Astrocyte (in vitro differentiated cells and primary cell): ENCODE measurements at regions not wholly inside any gene's neighbourhood (a gene's known extent, or its start where the extent isn't known, plus 50 kb on each side); places are given as distances from the start of the nearest gene placed in this dataset.

Experiments used
- DNase-seq: peaks from one replicate; pipeline ENCODE4 v3.0.0-alpha.2; 2010; ENCODE audit warnings: low read depth
- FAIRE-seq: peaks from 2 replicates; lab custom pipeline; 2011; peaks lifted over from hg19 to GRCh38; lab: Jason Lieb, UNC
- H2AFZ ChIP-seq: 2 replicates; pipeline ENCODE4 v1.6.0; 2012; ENCODE audit warnings: low read depth, low read length, inconsistent platforms
- H3K27ac ChIP-seq: 2 replicates; pipeline ENCODE4 v1.5.1; 2011; ENCODE audit warnings: low read depth, low read length, inconsistent platforms
- H3K27me3 ChIP-seq: 2 replicates; pipeline ENCODE4 v1.6.0; 2011; ENCODE audit warnings: low read length, inconsistent platforms; ENCODE audit not compliant: insufficient read depth
- H3K36me3 ChIP-seq: 2 replicates; pipeline ENCODE4 v1.5.1; 2011; ENCODE audit warnings: low read length, inconsistent platforms; ENCODE audit not compliant: insufficient read depth
- H3K4me1 ChIP-seq: 2 replicates; pipeline ENCODE4 v1.5.1; 2011; ENCODE audit warnings: low read length, inconsistent platforms; ENCODE audit not compliant: insufficient read depth
- H3K4me2 ChIP-seq: 2 replicates; pipeline ENCODE4 v1.6.0; 2012; ENCODE audit warnings: low read length, inconsistent platforms
- H3K4me3 ChIP-seq: 2 replicates; pipeline ENCODE4 v1.5.1; 2011; ENCODE audit warnings: low read depth, mild to moderate bottlenecking, low read length, inconsistent platforms; ENCODE audit not compliant: insufficient read depth
- H3K79me2 ChIP-seq: 2 replicates; pipeline ENCODE4 v1.6.0; 2012; ENCODE audit warnings: mild to moderate bottlenecking, low read length, inconsistent platforms; ENCODE audit not compliant: insufficient read depth
- H3K9ac ChIP-seq: 2 replicates; pipeline ENCODE4 v1.6.0; 2012; ENCODE audit warnings: mild to moderate bottlenecking, low read length, inconsistent platforms
- H3K9me3 ChIP-seq: 2 replicates; pipeline ENCODE4 v1.5.1; 2012; ENCODE audit warnings: low read depth, mild to moderate bottlenecking, low read length, inconsistent platforms; ENCODE audit not compliant: insufficient read depth
- H4K20me1 ChIP-seq: 2 replicates; pipeline ENCODE4 v1.6.0; 2012; ENCODE audit warnings: low read length, inconsistent platforms; ENCODE audit not compliant: insufficient read depth
- H3K27ac Mint-ChIP-seq: one replicate; pipeline ENCODE4 v1.8.0; 2021; ENCODE audit warnings: mild to moderate bottlenecking, mixed read lengths; ENCODE audit not compliant: unreplicated experiment
- H3K27me3 Mint-ChIP-seq: one replicate; pipeline ENCODE4 v1.8.0; 2021; ENCODE audit warnings: low read depth, mixed read lengths; ENCODE audit not compliant: unreplicated experiment
- H3K36me3 Mint-ChIP-seq: one replicate; pipeline ENCODE4 v1.8.0; 2021; ENCODE audit warnings: low read depth, mixed read lengths; ENCODE audit not compliant: unreplicated experiment
- H3K4me1 Mint-ChIP-seq: one replicate; pipeline ENCODE4 v1.8.0; 2021; ENCODE audit warnings: low read depth, mixed read lengths; ENCODE audit not compliant: unreplicated experiment
- H3K4me3 Mint-ChIP-seq: one replicate; pipeline ENCODE4 v1.8.0; 2021; ENCODE audit warnings: mild to moderate bottlenecking, moderate library complexity, mixed read lengths; ENCODE audit not compliant: unreplicated experiment
- H3K9me3 Mint-ChIP-seq: one replicate; pipeline ENCODE4 v1.8.0; 2021; ENCODE audit warnings: mild to moderate bottlenecking, mixed read lengths; ENCODE audit not compliant: unreplicated experiment
- EZH2 ChIP-seq: IDR thresholded peaks from 2 replicates; pipeline ENCODE4 v1.6.1; 2012; ENCODE audit warnings: mild to moderate bottlenecking, low read length, inconsistent platforms; ENCODE audit not compliant: insufficient read depth
- TF ChIP-seq, protein P1 (sequence below): IDR thresholded peaks from 2 replicates; pipeline ENCODE4 v1.5.1; 2011; ENCODE audit warnings: low read depth, mild to moderate bottlenecking, inconsistent platforms, low read length, moderate library complexity; ENCODE audit not compliant: insufficient read depth

DNA sequence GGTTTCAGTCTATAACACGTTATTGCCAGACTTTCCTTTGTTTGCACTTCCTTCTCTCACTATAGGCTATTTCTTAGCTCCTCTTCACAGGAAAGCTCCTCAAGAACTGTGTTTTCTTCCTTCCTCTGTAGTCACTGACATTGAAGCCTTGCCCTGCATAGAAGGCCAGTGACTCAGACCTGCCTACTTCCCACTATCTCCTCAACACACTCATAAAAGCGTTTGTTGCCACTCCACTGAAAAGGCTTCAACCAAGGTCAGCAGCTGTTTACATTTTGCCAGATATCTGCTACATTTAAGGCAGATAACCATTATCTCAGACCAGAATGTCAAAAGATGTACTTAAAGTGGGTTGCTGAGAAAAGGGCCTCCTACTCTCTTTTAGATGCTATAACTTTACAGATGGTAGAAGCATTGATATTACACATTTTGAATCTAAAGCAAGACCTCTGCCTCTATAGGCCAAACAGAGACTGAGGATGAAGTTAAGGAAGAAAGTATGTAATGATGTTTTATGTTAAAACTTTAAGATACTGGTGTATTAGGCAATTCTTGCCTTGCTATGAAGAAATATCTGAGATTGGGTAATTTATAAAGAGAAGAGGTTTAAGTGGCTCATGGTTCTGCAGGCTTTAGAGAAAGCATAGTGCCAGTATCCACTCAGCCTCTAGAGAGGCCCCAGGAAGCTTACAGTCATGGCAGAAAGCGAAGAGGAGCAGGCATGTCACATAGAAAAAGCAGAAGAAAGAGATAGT, 233.3 kb upstream of the FLRT2 start:
- H3K4me2 ChIP-seq, result no peak overlapping the region
- H3K4me1 Mint-ChIP-seq, result peaks cover 12% of the 10 kb centered on the region

DNA sequence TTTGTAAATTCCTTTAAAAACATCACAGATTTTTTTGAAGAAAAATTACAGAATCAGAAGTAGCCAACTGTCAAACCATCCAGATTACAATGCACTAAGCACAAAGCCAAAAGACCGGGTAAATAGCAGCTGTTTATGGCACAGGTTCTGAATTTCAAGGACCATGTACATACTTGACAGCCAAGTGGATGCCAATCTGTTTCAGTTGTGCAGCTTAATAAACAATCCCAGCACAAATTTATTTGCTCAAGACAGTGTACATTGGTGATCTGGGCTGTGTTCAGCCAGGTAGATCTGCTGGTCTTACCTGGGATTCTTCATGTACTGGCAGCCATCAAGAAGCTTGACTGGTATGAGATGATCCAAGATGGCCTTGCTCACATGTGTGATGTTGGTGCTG, 229.8 kb upstream of the FLRT2 start:
- FAIRE-seq, result no peak
- TF ChIP-seq, protein P1, sequence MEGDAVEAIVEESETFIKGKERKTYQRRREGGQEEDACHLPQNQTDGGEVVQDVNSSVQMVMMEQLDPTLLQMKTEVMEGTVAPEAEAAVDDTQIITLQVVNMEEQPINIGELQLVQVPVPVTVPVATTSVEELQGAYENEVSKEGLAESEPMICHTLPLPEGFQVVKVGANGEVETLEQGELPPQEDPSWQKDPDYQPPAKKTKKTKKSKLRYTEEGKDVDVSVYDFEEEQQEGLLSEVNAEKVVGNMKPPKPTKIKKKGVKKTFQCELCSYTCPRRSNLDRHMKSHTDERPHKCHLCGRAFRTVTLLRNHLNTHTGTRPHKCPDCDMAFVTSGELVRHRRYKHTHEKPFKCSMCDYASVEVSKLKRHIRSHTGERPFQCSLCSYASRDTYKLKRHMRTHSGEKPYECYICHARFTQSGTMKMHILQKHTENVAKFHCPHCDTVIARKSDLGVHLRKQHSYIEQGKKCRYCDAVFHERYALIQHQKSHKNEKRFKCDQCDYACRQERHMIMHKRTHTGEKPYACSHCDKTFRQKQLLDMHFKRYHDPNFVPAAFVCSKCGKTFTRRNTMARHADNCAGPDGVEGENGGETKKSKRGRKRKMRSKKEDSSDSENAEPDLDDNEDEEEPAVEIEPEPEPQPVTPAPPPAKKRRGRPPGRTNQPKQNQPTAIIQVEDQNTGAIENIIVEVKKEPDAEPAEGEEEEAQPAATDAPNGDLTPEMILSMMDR, result no peak
- no peak for TF ChIP-seq EZH2

More for the DNA sequence above, 233.3 kb upstream of the FLRT2 start:
- H3K4me1 ChIP-seq, result no peaks in the 10 kb centered on the region
- H3K27me3 ChIP-seq, result no peaks in the 10 kb centered on the region
- no peaks in the 10 kb centered on the region for H3K27me3 Mint-ChIP-seq
- H3K9ac ChIP-seq, result no peak overlapping the region
- TF ChIP-seq, protein P1, result no peak
- TF ChIP-seq EZH2, result no peak
- H3K9me3 ChIP-seq, result no peaks in the 10 kb centered on the region
- no peak overlapping the region for H3K4me3 Mint-ChIP-seq
- no peaks in the 10 kb centered on the region for H3K9me3 Mint-ChIP-seq
- no peaks in the 10 kb centered on the region for H3K36me3 Mint-ChIP-seq
- H3K79me2 ChIP-seq, result no peaks in the 10 kb centered on the region
- H3K36me3 ChIP-seq, result no peaks in the 10 kb centered on the region
- H3K27ac ChIP-seq, result no peak overlapping the region
- H2AFZ ChIP-seq, result no peak overlapping the region
- H3K4me3 ChIP-seq, result no peak overlapping the region
- FAIRE-seq, result peak; percentile 26
- H4K20me1 ChIP-seq, result no peaks in the 10 kb centered on the region
- peak; percentile 61 for DNase-seq
- H3K27ac Mint-ChIP-seq, result no peak overlapping the region

GRCh38 chr14:85301506-85301905, 228.4 kb upstream of the FLRT2 start:
- Mint-ChIP-seq H3K9me3 (no peaks in the 10 kb centered on the region), H3K4me1 (peaks cover 5% of the 10 kb centered on the region), H3K27me3 (peaks cover 4% of the 10 kb centered on the region), H3K27ac (no peak overlapping the region), H3K4me3 (no peak overlapping the region), H3K36me3 (no peaks in the 10 kb centered on the region)
- no peak overlapping the region for H3K4me3 ChIP-seq
- H3K9ac ChIP-seq, result no peak overlapping the region
- no peak overlapping the region for H3K4me2 ChIP-seq
- H3K9me3 ChIP-seq, result no peaks in the 10 kb centered on the region
- no peak for FAIRE-seq
- H3K36me3 ChIP-seq, result no peaks in the 10 kb centered on the region
- DNase-seq, result no peak
- H3K27me3 ChIP-seq, result no peaks in the 10 kb centered on the region
- H2AFZ ChIP-seq, result no peak overlapping the region
- TF ChIP-seq, protein P1, result no peak
- no peak for TF ChIP-seq EZH2
- no peak overlapping the region for H3K27ac ChIP-seq
- no peaks in the 10 kb centered on the region for H4K20me1 ChIP-seq
- no peaks in the 10 kb centered on the region for H3K4me1 ChIP-seq
- no peaks in the 10 kb centered on the region for H3K79me2 ChIP-seq

More for the DNA sequence above, 229.8 kb upstream of the FLRT2 start:
- no peaks in the 10 kb centered on the region for H4K20me1 ChIP-seq
- no peaks in the 10 kb centered on the region for H3K27me3 ChIP-seq
- no peaks in the 10 kb centered on the region for H3K79me2 ChIP-seq
- H3K4me1 ChIP-seq, result no peaks in the 10 kb centered on the region
- no peak overlapping the region for H3K27ac ChIP-seq
- no peak overlapping the region for H2AFZ ChIP-seq
- H3K9ac ChIP-seq, result no peak overlapping the region
- H3K4me2 ChIP-seq, result no peak overlapping the region
- no peak overlapping the region for H3K4me3 ChIP-seq
- no peak for DNase-seq
- H3K27me3 Mint-ChIP-seq, result peaks cover 4% of the 10 kb centered on the region
- no peak overlapping the region for H3K27ac Mint-ChIP-seq
- no peak overlapping the region for H3K4me3 Mint-ChIP-seq
- no peaks in the 10 kb centered on the region for H3K9me3 Mint-ChIP-seq
- H3K36me3 ChIP-seq, result no peaks in the 10 kb centered on the region
- peaks cover 7% of the 10 kb centered on the region for H3K4me1 Mint-ChIP-seq
- H3K36me3 Mint-ChIP-seq, result no peaks in the 10 kb centered on the region
- H3K9me3 ChIP-seq, result no peaks in the 10 kb centered on the region
